ENCODE measurements at regions not wholly inside any gene's neighbourhood (a gene's known extent, or its start where the extent isn't known, plus 50 kb on each side); places are given as distances from the start of the nearest gene placed in this dataset.

DNA sequence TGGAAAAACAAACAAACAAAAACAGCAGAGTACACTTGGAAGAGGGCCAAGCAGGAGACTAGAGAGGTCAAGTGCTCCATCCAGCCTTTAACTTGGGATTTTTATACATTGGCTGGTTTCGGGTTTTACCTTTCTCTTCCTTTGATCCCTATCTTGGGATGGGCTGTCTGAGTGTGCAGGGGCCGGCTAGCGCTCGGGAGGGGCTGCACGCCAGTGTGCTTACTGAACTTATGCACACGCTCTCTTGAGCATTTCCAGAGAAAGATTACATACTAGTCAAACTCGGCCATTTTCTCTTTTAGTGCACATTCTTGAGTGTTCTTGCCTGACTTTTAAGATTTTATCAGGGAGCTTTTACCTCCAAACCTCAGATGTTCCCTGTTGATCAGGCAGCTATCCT, 707.8 kb downstream of the DSC3 start (continued):
- TF ChIP-seq, protein P1, sequence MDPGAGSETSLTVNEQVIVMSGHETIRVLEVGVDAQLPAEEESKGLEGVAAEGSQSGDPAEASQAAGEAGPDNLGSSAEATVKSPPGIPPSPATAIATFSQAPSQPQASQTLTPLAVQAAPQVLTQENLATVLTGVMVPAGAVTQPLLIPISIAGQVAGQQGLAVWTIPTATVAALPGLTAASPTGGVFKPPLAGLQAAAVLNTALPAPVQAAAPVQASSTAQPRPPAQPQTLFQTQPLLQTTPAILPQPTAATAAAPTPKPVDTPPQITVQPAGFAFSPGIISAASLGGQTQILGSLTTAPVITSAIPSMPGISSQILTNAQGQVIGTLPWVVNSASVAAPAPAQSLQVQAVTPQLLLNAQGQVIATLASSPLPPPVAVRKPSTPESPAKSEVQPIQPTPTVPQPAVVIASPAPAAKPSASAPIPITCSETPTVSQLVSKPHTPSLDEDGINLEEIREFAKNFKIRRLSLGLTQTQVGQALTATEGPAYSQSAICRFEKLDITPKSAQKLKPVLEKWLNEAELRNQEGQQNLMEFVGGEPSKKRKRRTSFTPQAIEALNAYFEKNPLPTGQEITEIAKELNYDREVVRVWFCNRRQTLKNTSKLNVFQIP (CRISPR knock-in tag; IDR thresholded peaks at IDR 0.05; ENCODE audit: borderline replicate concordance, low read depth), result no peak
- no peak for TF ChIP-seq CREB5 (CRISPR knock-in tag; IDR thresholded peaks at IDR 0.05; ENCODE audit: low read depth)
- no peak for TF ChIP-seq PPARA (CRISPR knock-in tag; IDR thresholded peaks at IDR 0.05; ENCODE audit: borderline replicate concordance)
- no peak for TF ChIP-seq BACH2 (CRISPR knock-in tag; IDR thresholded peaks at IDR 0.05; ENCODE audit: borderline replicate concordance)
- TF ChIP-seq SNAI2 (CRISPR knock-in tag; IDR thresholded peaks at IDR 0.05), result no peak
- TF ChIP-seq ARNTL (CRISPR knock-in tag; IDR thresholded peaks at IDR 0.05; ENCODE audit: borderline replicate concordance, low read depth), result no peak

DNA sequence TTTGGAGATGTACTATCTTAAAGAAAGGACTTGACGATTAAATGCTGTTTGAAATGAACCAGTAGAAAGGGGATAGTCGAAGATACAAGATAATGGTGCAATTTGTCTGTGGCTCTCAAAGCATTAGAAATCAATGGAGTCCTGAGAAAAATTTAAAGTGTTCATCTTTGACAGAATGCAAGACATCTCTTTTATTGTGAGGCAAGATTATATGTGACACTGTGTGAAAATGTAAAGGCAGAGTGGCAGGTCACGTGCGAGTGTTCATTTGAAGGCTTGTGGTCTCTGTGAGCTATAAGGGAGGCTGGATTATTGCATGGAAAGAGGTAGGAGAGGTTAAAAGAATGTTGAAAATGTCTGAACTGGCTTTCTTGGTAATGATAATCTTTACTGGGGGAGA, 709.2 kb downstream of the DSC3 start:
- no peak for TF ChIP-seq ZNF565 (CRISPR knock-in tag; conservative IDR thresholded peaks at IDR 0.05; ENCODE audit: low read depth)
- TF ChIP-seq SNAI2 (CRISPR knock-in tag; IDR thresholded peaks at IDR 0.05), result no peak
- TF ChIP-seq, protein P1 (CRISPR knock-in tag; IDR thresholded peaks at IDR 0.05; ENCODE audit: borderline replicate concordance, low read depth), result no peak
- no peak for TF ChIP-seq ESRRG (CRISPR knock-in tag; IDR thresholded peaks at IDR 0.05)
- no peak for TF ChIP-seq CSDC2 (CRISPR knock-in tag; IDR thresholded peaks at IDR 0.05)
- TF ChIP-seq PPARA (CRISPR knock-in tag; IDR thresholded peaks at IDR 0.05; ENCODE audit: borderline replicate concordance), result no peak
- TF ChIP-seq ZNF8 (CRISPR knock-in tag; IDR thresholded peaks at IDR 0.05), result no peak
- TF ChIP-seq ZFP30 (CRISPR knock-in tag; IDR thresholded peaks at IDR 0.05), result no peak
- no peak for TF ChIP-seq TOX (CRISPR knock-in tag; IDR thresholded peaks at IDR 0.05; ENCODE audit: borderline replicate concordance)
- TF ChIP-seq BACH2 (CRISPR knock-in tag; IDR thresholded peaks at IDR 0.05; ENCODE audit: borderline replicate concordance), result no peak
- no peak for TF ChIP-seq ARNTL (CRISPR knock-in tag; IDR thresholded peaks at IDR 0.05; ENCODE audit: borderline replicate concordance, low read depth)
- TF ChIP-seq CSRNP3 (CRISPR knock-in tag; IDR thresholded peaks at IDR 0.05), result no peak
- TF ChIP-seq ZFP3 (CRISPR knock-in tag; IDR thresholded peaks at IDR 0.05), result no peak
- no peak for TF ChIP-seq ZNF70 (CRISPR knock-in tag; IDR thresholded peaks at IDR 0.05)
- TF ChIP-seq RARB (CRISPR knock-in tag; IDR thresholded peaks at IDR 0.05), result no peak
- TF ChIP-seq GLIS3 (CRISPR knock-in tag; IDR thresholded peaks at IDR 0.05), result no peak
- TF ChIP-seq CREB5 (CRISPR knock-in tag; IDR thresholded peaks at IDR 0.05; ENCODE audit: low read depth), result no peak
- no peak for TF ChIP-seq TSHZ2 (CRISPR knock-in tag; IDR thresholded peaks at IDR 0.05)
- no peak for TF ChIP-seq PATZ1 (CRISPR knock-in tag; IDR thresholded peaks at IDR 0.05; ENCODE audit: borderline replicate concordance)
- ATAC-seq, result no peak

All from SK-N-SH treated with all-trans-retinoic acid at 6 μM for 48 hours (cell line).